NCI-H524 (cell line): ENCODE measurements at regions not wholly inside any gene's neighbourhood (a gene's known extent, or its start where the extent isn't known, plus 50 kb on each side); places are given as distances from the start of the nearest gene placed in this dataset.
"Not testable (repeated sequence)": the region's sequence is repeated elsewhere in the genome, so short reads cannot be mapped to it uniquely, and the experiment has no call there.

Experiments used
- DNase-seq, 2 experiments: peaks; one replicate each; lab custom pipeline; 2025; lab: John Stamatoyannopoulos, UW

DNA sequence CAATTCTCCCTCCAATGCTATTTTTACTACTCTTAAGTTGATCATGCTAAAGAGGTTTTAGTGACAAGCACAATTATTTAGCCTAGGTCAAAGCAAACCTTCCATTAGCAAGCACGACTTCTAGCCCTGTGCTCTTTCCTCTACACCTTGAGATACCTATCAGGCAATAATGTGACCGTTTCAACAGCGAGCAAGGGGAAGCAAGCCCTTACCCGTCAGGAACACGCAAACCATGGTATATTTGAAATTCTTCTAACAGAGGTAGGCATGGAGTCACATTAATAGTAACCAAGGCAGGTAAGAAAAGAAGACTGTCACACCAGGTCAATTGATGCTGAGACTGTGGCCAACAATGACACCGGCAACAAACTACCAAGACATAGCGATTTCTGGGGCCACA is 68.9 kb upstream of the VGLL4 start:
- DNase-seq: no peak

DNA sequence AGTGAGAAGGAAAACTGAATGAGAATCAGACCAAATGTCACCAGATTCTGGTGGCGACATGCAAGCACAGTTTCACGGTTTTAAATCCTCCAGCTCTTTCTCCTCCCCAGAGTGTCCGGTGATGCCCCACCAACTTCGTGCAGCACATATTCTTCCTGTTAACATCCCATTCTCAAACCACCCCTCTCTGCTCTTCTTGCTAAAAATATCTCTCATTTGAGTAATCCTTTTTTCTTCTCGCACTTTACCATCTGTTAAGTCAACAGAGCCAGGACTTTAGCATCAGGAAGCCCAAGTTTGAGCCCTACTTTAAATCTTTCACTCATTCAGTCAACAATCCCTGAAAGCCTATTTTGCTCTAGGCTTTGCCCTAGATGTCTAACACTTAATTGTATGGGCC is 68.2 kb upstream of the VGLL4 start:
- DNase-seq: peak; percentile 76 to 91

DNA sequence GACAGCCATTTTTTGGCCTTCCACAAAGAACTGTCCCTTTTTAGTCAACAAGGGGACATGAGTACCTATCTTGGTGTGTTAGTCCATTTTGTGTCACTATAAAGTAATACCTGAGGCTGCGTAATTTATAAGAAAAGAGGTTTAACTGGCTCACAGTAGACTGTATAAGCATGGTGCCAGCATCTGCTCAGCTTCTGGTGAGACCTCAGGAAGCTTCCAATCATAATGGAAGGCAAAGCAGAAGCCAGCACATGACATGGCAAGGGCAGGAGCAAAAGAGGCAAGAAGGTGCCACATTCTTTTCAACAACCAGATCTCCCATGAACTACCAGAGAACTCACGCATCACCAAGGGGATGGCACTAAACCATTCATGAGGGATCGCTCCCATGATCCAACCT is 66.1 kb upstream of the VGLL4 start:
- no peak for DNase-seq

DNA sequence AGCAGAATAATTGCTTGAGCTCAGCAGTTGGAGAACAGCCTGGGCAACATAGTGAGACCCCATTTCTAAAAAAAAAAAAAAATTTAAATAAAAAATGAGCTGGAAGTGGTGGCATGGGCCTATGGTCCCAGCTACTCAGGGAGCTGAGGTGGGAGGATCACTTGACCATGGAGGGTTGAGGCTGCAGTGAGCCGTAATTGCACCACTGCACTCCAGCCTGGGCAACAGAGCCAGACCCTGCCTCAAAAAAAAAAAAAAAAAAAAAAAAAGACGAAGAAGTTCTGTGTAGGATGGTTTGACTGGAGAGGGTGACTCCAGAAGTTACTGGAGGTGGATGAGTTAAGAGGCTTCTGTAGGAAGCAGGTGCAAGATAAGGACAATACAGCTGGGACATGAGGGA is 63.4 kb upstream of the VGLL4 start:
- DNase-seq: not testable (repeated sequence)

DNA sequence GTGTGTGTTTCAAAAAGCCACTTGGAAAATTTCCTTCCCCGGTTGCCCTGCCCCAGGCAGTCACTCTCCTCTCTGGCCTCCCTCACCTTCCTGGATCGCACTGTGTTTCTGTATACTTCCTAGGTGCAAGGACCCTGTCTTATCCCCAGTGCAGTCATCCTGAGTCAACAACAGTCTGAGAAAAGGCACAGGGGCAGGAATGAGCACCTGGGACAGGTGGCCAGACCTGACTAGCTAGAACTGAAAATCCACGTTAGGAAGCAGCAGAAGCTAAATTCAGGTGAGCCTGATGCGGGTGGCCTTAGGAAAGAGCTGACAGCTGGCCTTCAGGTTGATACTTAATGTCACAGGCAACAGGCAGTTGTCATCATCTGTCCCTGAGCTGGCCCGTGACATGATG is 62.9 kb upstream of the VGLL4 start:
- peak; percentile 27 to 60 for DNase-seq

DNA sequence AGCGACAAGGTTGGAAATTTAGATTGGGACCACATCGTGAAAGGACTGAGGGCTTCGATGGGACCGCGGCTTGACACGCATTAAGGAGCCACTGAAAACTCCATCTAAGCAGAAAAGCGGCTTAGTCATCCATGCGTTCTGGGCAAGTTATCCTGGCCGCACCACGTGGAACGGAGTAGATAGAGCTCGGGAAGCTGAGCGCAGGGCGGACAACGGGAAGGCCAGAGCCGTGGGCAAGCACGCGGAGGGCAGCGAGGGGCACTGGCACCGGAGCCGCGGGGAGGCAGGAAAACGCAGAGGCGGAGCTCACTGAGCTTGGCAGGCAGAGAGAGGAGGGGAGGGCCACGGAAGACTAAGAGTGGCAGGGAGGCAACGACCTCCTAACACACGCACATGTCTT is 61.3 kb upstream of the VGLL4 start:
- DNase-seq: no peak

DNA sequence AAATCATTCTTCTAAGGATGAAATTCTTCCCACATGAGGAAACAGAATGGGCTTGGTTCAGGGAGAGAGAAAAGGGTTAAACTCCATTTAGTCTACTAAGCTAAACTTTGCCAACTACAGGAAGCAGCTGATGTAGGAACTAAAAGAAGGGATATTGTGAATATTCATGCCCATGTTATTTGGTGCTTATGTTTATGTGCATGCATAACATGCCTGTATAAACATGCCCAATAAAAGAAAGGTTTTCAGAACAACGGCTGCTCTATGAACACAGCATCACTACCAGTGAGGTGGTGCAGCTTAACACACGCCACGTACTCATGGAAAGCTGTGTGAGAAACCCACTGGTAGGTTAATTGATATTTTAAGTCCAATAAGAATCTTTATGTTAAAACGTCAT is 59.4 kb upstream of the VGLL4 start:
- no peak for DNase-seq

DNA sequence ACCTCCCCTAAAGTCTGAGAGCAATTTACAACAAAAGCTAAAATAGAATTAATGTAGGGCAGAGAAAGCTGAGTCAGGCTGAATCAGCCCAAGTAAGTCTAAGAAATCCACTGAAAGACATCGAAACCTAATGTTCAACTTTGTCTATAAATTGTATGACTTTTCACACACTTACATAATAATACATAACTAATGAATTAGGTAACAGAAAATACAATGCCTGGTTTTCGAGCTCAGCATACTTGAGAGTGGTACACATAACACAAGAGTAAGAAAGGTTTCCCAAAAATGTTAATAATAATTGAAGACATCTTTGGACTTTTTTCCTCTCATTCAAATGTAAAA is 55.3 kb upstream of the VGLL4 start:
- DNase-seq: no peak

DNA sequence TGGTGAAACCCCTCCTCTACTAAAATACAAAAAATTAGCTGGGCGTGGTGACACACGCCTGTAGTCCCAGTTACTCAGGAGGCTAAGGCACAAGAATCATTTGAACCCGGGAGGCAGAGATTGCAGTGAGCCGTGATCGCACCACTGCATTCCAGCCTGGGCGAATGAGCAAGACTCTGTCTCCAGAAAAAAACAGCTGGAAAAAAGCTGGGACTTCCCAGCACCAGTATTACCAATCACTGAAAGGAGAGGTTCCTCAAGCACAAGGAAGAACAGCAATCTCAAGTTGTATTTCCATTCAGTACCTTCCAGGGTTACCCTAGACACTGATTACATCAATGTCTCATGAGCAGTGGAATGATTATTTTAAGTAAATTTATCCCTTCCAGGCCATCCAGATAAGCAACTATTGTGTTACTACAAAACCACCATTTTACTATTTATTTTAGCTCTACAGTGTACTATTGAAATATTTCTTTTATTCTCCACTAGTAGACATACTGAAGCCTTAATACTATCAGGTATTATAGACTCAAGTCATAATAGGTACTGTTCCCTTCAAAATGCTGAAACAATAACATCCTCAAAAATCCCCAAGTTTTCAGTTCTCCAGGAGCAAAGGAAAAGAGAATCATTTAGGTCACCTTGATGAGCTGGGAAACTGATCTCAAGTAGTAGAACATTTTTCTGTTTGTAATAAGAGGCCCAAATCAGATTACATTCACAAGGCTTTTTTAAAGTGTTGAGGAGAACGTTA is 54.8 kb upstream of the VGLL4 start:
- no peak for DNase-seq

DNA sequence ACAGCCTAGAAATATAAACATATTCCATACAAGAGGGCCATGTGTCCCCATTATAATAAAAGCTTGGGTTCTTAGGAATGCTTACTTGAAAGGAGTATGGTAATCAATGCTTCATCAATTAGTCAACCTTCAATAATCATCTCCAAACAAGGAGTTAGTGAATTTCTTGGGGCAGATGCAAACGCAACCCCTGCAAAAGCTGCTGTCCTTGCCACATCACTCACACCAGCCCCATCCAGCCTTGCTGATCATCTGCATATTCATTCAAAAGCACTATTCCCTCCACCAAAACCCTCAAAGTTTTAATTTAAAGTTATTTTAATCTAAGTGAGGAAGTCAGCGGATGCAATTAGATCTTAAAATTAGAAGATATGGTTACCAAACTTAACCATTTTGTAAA is 54.0 kb upstream of the VGLL4 start:
- DNase-seq: no peak

DNA sequence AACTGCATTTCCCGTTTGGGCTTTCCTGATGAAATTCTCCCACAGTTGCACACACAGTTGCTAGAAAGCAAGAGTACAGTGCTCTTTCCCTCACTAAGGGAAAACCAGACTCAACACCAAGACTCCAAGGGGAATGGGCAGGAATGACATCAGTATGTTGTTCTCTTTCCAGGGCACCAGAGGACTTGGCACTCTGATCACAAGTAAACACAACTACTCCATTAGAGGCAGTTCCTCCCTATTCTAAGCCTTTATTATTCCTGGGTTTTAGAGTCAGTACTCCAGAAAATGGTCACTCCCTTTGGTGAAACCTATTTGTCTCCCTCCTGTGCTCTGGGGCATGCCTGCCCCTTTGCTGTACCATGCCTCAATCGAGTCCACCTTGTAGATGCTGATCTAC is 52.3 kb upstream of the VGLL4 start:
- DNase-seq: no peak
